LNCaP clone FGC (cell line): ENCODE measurements at regions not wholly inside any gene's neighbourhood (a gene's known extent, or its start where the extent isn't known, plus 50 kb on each side); places are given as distances from the start of the nearest gene placed in this dataset.

Experiments used
- DNase-seq: peaks from one replicate; pipeline ENCODE4 v3.0.0-alpha.2; 2011; ENCODE audit warnings: low read depth
- H3K4me3 ChIP-seq: 2 replicates; pipeline ENCODE4 v1.5.1; 2011; ENCODE audit warnings: mild to moderate bottlenecking, low read depth, low read length, control low read depth
- TF ChIP-seq, protein P1 (sequence below): IDR thresholded peaks from 2 replicates; pipeline ENCODE4 v1.5.1; 2012; ENCODE audit warnings: mild to moderate bottlenecking; ENCODE audit not compliant: control insufficient read depth, insufficient read depth; ENCODE audit errors: extremely low read depth

DNA sequence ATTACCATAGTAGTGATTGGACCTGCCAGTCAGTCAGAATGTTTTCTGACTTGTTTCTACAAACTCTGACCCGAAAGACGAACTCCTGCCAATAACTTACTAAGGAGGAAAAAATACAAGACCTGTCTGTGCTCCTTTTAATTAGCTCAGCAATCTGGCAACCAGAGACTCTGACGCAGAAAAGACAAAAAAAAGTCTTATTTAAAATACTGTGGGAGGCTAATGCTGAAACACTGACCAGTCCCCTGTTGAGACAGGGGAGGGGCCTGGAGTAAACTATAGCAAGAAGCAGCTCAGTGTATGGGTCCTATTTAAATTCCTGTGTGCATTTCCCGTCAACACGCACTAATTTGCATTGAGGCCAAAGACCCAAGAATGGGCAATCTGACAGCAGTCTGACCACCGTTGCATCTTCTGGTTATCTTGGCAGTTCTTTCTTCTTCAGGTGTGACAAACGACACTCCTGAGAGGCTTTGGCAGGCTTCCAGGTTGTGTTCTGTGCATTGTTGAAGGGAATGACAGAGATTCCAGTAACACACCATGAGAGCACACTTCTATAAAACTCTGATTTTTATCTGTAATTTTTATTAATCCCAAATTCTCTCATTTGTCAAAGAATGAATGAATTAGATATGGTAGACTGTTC, 1114.3 kb downstream of the IGSF11 start:
- no peak for DNase-seq
- no peak overlapping the region for H3K4me3 ChIP-seq
- TF ChIP-seq, protein P1, sequence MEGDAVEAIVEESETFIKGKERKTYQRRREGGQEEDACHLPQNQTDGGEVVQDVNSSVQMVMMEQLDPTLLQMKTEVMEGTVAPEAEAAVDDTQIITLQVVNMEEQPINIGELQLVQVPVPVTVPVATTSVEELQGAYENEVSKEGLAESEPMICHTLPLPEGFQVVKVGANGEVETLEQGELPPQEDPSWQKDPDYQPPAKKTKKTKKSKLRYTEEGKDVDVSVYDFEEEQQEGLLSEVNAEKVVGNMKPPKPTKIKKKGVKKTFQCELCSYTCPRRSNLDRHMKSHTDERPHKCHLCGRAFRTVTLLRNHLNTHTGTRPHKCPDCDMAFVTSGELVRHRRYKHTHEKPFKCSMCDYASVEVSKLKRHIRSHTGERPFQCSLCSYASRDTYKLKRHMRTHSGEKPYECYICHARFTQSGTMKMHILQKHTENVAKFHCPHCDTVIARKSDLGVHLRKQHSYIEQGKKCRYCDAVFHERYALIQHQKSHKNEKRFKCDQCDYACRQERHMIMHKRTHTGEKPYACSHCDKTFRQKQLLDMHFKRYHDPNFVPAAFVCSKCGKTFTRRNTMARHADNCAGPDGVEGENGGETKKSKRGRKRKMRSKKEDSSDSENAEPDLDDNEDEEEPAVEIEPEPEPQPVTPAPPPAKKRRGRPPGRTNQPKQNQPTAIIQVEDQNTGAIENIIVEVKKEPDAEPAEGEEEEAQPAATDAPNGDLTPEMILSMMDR = no peak

DNA sequence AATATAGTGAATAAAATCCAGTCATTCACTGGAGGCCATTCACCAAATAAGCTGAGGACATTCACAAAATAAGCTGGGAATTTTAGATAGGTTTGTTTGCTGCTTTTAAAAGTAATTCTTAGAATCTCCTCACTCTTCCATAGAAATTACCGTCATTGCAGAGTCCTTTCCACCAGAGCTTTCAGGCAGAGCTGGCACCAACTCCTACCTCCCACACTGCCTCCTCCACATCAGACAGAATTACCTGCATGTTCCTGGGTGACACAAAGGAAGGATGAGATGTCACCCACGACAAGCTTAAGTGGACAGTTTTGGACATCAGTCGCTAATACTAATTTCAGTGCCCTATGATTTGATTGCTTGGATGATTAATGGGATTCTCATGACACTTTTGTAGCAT, 1113.2 kb downstream of the IGSF11 start:
- DNase-seq = no peak
- TF ChIP-seq, protein P1 = no peak
- no peak overlapping the region for H3K4me3 ChIP-seq

DNA sequence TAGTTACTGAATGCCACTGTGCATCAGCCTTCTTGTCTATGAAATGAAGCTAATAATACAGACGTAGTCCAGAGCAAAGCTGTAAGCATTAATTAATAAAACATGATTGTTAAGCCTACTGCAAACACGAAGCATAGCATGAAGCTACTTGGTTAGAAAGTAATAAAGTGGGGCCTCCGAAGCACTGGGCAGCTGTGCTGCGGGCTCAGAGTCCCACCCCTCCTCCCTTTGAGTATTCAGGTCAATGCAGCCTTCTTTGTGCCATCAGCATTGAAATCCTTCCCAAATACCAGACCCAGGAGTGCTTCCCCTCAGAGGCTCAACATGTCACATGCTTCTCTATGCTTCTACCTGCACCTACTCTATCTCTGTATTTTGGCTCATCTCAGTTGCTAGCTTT, 1112.6 kb downstream of the IGSF11 start:
- TF ChIP-seq, protein P1 = no peak
- DNase-seq = no peak
- no peak overlapping the region for H3K4me3 ChIP-seq

DNA sequence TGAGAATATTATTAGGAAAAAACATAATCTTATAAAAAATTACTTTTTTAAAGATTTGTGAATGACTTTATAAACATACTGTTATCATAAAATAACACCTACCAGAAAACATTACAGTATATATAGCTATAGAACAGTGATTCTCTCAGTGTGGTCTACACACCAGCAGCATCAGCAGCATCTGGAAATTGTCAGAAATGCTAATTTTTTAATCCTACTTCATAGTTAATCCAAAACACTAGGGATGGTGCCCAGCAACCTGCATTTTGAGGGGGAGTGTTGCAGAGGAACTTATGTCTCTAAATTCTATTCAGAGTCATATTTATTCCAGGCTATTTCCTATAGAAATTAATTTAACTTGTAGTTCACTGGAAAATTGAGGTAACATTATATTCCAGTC, 1107.8 kb downstream of the IGSF11 start:
- TF ChIP-seq, protein P1 = no peak
- DNase-seq = no peak

DNA sequence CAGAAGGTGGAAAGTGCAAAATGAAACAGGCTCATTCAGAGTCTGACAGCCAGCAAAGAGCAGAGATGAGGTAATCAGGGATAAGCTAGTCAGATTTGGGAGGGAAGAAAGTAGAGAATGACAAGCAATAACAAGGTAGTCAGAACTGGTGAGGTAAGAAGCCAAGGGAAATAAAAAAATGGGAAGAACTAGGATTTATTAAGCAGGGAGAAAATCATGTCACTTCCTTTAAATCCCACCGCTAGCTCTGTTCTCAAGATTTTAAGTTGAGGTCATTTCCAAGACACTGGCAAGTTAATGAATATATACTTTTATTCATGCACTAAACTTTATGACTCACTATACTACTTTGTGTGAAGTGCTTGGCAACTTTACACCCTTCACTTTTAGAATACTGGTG, 1106.8 kb downstream of the IGSF11 start:
- TF ChIP-seq, protein P1 = no peak
- DNase-seq = no peak
- no peak overlapping the region for H3K4me3 ChIP-seq

More for the DNA sequence above, 1107.8 kb downstream of the IGSF11 start:
- no peak overlapping the region for H3K4me3 ChIP-seq

DNA sequence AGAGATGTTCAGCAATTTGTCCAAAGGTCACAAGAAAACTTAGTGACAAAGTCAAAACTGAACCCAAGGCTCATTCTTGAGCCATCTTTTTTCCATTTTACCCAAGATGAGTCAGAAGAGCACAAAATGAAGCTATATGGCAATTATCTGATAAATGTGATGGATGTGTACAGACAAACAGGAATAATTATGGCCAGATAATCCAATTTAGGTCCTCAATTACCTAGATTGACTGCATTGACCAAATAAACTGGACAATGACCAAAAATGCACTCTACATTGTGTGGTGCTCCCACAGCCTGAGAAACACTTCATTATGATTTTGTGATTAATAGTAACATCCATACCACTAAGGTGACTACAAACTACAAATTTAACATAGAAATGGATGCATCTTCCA, 1105.8 kb downstream of the IGSF11 start:
- TF ChIP-seq, protein P1 = no peak
- no peak for DNase-seq
- H3K4me3 ChIP-seq = no peak overlapping the region

DNA sequence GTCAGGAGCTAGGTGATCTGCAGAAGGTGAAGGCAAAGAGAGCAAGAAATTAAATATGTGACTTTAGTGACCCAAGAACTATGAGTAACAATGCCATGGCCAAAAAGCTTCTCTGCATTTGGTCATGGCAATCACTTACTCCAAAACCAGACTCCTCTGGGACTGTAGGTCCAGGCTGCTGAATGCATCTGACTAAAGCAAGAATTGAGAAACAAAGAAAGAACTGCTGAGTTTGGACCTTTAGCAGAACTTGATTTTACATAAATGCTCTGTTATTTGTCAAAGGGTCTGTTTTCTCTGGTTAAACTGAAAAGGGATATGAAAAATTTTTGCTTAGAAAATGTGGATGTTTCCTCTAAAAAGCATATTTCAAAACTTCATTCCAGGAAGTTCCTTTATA, 1102.2 kb downstream of the IGSF11 start:
- no peak overlapping the region for H3K4me3 ChIP-seq
- DNase-seq = no peak
- TF ChIP-seq, protein P1 = no peak
